Stimulated activated CD8-positive, alpha-beta memory T cell treated with anti-CD3 and anti-CD28 coated beads, Interleukin-12 subunit alpha, Interleukin-12 subunit beta, amount 100 ng/mL, for 4 hours (primary cell): ENCODE measurements at regions not wholly inside any gene's neighbourhood (a gene's known extent, or its start where the extent isn't known, plus 50 kb on each side); places are given as distances from the start of the nearest gene placed in this dataset.

ENCODE experiments used
- DNase-seq: peaks from one replicate; pipeline ENCODE4 v3.0.0-alpha.2; 2020; ENCODE audit warnings: low read depth

- no peak for DNase-seq
Measured at GRCh38 chr1:101081496-101082488, 56.2 kb upstream of the DPH5 start.

- no peak for DNase-seq
Measured at GRCh38 chr1:101080859-101081258, 55.3 kb upstream of the DPH5 start.

DNA sequence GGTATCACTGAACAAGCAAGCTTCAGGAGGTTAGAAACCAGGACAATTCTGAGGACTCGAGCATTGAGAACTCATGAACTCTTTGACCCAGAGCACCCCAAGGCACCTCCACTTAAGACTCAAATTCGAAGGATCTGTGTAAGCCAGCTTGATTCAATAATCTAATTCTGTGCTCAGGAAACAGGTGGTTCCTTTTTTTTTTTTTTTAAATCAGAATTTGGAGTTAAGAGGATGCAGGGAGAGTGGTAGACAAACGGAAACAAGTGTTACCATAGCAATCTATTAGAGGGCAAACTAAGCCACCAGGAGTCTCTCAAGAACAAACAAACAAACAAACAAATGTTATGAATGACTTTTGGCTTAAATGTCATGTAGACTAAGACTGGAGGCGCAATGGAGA, 53.8 kb upstream of the DPH5 start:
- DNase-seq: no peak

DNA sequence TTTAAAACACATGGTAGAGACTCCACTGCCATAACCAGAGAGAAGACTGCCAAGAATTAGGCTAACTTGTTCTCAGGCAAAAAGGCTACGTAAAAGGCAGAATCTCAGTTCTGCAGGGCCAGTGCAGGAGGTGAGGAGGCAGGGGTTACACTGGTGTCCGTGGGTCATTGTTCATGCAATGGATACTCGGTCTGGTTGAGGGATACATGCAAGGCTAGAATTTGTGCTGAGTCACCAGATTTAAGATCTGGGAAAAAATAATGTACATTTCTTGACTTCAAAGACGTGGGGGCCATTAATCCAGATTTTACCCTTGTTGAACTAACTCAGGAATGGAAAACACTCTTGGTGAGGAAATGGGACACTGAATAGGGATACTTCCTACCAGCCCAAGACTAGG, 52.3 kb upstream of the DPH5 start:
- no peak for DNase-seq

- DNase-seq: no peak
Measured at GRCh38 chr1:101075926-101076325, 50.3 kb upstream of the DPH5 start.
